Stomach (tissue), 4 donors: ENCODE measurements at regions not wholly inside any gene's neighbourhood (a gene's known extent, or its start where the extent isn't known, plus 50 kb on each side); places are given as distances from the start of the nearest gene placed in this dataset.

Source experiments
- CTCF ChIP-seq, 7 experiments: fragments of 450-650 bp in 4 of 7; fragments of 200-600 bp in 3 of 7; sonication (generic) in 3 of 7; IDR thresholded peaks; one replicate each; pipeline ENCODE4 v1.5.1; 2016 to 2019; ENCODE audit warnings: antibody characterized with exemption in 7 of 7, control low read depth in 2 of 7, mild to moderate bottlenecking in 1 of 7
- POLR2A ChIP-seq, 4 donors: fragments of 450-650 bp; IDR thresholded peaks; one replicate each; pipeline ENCODE4 v1.6.1; 2016; ENCODE audit warnings: antibody characterized with exemption in 4 of 4, control low read depth in 2 of 4, mild to moderate bottlenecking in 1 of 4, moderate library complexity in 1 of 4

- TF ChIP-seq CTCF (IDR thresholded peaks at IDR 0.05): no peak
- no peak for TF ChIP-seq POLR2A (IDR thresholded peaks at IDR 0.05)
These were observed 602.6 kb downstream of the SNAPC1 start for GRCh38 chr14:62364800-62365280.
